GM04503 (cell line): ENCODE measurements at regions not wholly inside any gene's neighbourhood (a gene's known extent, or its start where the extent isn't known, plus 50 kb on each side); places are given as distances from the start of the nearest gene placed in this dataset.

Experiments
- DNase-seq: peaks from one replicate; pipeline ENCODE4 v3.0.0-alpha.2; 2012; ENCODE audit warnings: low read depth

DNA sequence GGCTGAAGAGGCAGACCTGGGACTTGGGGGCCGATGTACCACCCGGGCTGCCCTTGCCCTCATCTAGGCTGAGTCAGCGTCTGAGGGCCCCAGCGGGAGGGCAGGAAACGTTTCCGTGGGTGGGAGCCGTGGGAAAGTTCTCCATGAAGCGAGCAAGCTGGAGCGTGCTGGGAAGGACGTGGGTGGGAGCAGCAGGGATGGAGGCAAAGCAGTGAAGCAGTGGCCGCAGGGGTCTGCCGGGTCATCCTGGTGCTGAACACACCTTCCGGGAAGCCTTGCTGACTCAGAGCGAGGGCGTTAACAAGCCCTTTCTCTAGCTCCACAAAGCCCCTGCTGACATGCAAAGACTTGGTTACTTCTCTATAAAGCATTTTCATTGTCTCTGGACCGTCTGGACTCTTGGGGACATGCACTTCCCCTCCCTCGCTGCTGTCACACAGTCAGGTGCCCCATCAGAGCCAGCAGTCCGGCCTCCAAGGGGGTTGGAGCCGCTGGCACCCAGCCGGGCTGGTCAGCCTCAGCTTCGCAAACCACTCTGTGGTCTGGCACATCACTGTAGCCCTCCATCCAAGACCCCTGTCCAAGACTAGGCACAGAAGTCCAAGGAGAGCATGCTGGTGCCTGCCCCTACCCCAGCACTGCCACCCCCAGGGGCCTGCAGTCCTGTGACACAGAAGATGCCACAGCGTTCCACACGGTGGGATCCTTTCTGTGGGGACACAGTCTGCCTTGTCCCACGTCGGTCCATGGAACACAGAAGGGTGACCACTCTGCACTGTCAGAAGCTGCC lies 115.1 kb upstream of the GPC1 start:
- DNase-seq = no peak

DNA sequence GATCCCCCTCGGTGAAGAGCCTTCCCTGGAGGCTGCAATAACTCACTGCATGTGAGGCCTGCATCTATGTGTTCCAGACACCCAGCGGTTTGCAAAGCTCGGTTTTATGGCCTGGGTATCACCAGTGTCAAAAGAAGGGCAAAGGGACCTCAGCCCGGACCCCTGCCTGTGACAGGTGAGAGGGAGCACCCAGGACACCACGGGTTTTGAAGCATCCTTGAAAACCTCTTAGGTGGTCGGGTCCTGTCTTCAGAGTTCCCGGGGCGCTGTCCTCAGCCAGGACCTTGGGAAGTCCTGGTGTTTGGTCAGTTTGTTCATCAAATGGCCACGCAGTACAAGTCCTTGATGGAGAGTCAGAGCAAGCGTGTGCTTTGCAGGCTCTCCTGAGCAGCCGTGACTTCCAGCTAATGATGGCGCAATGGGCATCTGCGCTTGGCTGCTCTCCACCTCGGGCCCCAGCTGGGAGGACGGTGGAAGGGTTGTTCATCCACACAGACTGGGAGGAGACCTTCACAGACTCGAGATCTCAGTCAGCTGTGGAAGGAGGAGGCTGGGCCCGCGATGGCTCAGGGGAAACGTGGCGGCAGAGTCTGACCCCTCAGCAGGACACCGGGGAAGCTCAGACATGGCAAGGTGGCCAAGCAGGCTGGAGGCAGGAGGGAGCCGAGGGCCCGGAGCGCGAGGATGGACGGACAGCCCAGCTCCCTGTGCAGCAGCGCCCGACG lies 113.1 kb upstream of the GPC1 start:
- DNase-seq = no peak

DNA sequence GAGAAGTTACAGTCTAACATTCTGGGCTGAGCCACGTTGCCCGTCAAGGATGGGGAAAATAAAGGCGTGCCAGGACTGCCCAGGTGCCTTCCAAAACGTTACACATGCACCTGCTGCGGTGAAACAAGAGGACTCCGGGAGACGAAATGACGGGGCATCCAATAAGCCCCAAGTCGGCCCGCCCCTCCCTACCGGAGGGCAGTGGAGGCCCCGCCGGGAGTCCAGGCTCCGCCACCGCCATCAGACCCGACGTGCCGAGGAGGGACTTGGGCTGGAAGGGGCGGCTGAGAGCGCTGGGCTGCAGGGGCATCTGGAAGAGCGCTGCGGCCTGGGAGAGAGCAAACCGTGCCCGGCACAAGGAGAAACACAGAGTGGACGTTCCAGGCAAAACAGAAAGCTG lies 112.5 kb upstream of the GPC1 start:
- no peak for DNase-seq

DNA sequence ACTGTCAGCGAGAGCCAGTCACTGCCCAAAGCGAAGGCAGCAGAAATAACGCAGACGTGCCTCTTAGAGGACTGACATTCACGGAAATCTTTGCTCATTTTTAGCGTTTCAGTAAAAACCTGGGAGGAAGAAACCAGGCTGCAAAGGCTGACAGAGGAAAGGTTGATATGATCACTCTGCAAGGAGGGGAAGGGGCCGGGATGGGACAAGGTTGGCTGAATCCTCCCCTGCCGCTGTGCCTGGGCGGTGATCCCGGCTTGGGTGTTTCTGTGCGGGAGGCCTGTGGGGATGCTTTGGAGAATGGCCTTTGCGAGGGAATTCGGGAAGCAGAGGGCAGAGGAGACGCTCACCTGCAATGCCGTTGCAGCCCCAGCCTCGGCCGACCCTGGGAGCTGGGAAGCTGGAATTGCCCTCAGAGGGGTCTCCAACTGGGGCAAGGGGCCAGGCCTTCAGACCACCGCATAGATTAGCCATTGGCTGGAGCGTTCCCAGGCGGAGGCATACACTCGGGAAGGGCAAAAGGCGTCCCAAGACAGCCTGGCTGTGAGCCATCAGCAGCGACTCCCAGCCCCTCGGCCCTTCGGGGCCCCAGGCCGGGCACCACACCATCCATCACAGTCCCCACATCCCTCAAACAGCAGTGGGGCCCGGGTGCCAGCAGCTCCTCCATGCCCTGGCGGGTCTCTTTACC lies 111.7 kb upstream of the GPC1 start:
- DNase-seq = no peak

DNA sequence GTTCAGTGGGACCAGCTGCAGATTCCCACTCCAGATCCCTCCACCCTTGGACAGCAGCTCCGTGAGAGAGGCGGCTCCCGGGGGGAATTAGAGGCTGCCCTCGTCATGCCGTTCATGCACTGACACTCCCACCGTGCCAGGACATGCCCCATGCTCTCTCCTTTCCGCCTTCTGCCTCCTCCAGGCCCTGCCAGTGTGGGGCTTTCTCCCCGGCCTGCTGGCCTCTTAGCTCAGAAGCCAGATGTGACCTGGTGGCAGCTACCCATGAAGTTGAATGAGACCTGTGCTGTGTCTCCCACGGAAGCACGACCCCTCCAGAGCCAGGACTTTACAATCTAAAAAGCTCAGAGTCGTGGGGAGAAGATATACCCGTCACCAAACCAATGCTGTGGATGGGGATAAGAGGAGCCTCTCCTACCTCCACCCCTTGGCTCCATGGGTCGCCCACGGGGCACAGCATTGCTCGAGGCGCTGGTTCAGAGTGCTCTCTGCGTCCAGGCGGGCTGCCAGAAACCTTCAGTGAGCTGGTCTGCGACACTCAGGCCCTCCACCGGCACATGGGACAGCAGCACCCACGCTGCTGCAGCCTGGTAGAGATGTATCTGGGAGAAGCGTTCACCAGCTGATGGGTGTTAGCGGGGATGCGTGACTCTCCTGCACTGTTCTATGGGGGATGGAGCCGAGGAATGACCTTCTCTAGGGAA lies 111.0 kb upstream of the GPC1 start:
- no peak for DNase-seq

DNA sequence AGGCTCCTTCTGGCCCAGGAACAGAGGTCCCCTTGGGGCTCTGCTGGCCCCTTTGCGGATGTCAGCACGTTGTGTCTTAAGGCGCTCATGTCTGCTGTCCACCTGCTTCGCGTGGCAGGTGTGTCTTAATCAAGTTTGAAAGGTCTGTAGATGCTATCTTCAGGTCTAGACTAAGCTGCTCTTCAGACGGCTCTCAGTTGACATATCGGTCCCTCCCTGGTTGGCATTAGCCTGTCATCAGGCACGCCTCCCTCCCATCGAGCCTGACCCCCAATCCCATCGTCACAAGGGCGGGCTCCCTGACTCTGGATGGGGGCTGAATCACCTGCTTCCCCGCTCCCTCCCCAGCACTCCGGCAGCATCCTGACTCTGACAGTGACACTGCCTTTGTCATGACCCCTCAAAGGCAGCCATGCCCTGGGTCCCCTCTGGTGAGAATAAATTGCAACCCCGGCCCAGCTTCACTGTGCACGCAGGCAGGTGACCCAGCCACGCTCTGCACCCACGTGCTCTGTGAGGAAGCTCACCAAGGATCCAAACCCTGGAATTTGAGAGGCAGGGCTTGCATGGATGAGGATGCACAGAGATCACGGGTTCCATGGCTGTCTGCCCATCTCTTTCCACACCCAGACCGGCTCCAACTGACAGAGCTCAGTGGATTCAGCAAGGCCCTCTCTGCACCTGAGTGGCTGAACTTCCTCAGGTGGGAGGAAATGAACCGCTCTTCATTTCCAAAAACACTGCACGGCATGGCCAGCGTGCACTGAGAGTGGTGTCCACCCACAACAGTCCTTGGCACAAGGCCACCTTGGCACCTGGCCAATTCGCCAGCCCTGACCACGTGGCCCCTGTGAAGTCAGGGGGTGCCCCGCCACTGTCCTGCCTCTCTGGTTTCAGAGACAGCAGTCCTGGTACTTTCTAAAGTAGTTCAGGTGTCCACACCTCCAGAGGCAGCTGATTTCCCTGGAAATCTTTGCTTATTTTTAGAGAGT lies 110.2 kb upstream of the GPC1 start:
- no peak for DNase-seq

DNA sequence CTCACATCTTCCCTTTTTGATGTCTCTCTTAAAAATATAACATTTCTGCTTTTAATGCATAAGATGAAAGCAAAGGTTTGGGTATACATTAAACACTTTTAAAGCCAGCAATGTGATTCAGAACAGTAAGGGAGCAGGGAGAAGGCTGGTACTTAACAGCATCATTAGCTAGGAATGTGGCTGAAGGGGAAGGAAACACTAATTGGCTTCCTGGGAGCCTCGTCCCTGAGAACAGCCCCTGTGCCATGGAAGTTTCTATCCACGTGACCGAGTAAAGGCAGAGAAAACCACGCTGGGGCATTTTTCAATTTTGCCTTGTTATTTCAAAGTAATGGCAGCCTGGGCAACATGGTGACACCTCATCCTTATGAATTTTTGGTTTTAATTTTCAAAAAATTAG lies 109.2 kb upstream of the GPC1 start:
- DNase-seq = no peak

DNA sequence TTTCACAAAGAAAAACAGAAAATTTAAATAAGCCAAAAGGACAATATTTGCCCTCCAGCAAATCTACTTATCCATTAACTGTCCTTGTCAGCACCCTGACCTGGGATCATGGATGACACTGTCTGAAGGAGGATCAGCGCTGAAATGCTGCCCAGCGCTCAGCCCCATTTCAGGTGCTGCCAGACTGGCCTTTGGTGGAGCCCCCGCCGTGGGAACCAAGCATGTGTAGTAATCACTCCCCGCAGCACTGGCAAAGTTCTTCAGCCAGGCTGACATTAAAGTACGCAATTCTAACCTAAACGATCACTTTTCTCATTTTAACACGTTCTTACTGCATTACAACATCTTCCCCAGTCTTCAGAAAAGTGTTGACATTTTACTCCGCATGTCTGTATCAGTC lies 108.6 kb upstream of the GPC1 start:
- no peak for DNase-seq

DNA sequence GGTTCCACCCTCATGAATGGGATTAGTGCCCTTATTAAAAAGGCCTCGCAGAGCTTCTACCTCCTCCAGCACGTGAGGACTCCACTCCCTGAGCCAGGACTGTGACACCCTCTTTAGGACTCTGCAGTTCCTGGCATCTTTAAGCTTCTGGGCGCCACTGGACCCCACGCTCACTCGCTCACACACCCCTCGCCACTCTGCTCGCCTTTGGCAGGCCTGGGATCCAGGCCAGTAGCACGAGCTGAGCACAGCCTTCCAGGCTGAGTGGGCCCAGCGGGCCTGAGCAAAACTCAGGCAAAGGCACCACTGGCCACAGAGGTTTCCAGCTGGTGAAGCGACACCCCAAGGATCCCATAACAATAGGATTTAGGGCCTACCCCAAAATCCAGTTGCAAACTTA lies 107.9 kb upstream of the GPC1 start:
- DNase-seq = no peak

DNA sequence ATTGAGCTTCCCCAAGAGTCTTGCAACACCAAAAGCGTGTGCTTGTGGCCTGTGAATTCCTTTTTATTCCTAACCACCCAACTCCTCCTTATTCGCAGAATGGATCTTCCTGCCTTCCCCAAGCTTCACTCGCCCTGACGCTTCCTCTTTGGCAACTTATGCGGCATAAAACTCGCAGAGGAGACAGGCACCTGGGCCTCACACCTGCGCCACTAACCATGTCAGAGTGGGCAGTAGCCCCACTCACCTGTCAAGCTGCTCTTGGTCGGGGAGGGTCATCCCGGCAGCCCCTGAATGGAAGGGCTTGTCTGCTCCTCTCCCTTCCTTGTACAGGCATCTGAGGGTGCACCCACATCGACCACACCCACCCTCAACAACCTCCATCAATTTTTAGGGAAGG lies 106.9 kb upstream of the GPC1 start:
- no peak for DNase-seq

DNA sequence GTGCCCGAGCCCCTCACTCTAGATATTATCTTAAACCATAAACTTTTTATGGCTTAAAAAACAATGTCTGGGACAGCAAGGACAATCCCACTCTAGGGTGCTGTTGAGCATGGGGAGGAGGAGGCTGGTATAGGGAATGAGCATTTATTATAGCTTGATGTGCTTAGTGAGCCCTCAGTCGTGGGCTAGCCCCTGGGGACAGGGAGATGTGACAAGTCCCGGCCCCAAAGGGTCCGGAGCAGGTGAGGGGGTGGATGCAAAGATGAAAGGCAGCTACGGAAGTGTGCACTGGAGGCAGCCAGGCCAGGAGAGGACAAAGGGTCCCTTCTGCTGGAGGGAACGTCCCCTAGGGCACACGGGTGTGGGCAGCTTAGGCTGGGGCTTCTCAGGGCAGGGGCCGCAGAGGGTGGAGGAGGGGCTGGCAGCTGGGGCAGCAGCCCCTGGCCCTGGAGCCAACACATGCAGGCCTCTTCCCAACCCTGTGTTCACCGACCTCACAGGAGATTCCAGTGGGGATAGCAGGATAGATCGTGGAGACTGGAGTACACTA lies 106.3 kb upstream of the GPC1 start:
- DNase-seq = no peak

DNA sequence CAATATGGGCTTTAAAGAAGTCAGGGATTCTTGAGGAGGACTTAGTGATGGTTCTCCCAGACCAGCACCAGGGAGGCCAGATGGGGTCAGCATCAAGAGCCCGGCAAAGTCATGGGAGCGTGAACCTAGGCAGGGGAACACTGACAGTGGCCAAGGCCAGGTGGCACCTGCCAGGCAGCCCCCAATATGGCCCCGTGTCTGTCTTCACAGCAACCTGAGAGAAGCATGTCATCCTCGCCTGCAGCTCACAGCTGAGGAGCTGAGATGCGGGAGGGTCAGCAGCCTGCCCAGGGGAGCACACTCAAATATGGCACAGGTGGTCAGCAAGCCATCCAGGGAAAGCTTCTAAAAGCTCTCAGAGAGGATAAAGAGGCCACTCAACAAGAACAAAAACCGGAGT lies 105.7 kb upstream of the GPC1 start:
- no peak for DNase-seq

DNA sequence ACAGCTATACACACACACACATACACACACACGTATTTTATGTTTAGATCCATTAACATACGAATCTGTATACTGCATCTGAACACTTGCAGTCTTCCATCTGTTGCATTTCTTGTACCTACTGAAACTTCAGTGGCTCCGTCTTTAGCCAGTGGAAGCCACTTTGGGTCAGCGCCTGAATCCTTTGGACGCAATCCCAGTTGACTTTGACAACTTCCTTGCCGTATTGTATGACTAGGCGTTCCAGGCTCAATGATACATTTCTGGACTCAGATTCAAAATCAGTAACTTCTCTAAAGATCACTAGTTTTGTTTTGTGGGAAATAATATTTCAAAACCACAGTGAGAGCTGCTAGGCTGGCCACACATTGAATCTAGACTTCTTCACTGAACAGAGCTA lies 101.5 kb upstream of the GPC1 start:
- no peak for DNase-seq

DNA sequence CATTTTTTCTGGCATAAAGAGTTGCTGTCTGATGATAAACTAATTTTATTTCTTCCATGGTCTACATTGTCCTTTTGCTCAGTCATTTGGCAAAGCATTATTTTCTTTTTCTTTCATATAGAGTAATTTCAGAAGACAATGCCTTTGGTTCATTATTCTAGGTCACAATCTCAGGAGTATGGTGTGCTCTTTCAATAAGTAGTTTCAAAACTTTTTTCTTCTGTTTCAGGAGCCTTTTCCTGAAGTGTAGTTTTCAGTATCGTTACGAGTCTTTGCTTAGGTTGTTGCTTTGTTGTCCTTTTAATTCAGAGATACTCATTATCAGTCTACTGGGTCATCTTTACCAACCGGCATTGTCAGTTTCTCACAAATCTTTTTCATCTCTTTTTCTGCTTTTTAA lies 100.4 kb upstream of the GPC1 start:
- DNase-seq = no peak

DNA sequence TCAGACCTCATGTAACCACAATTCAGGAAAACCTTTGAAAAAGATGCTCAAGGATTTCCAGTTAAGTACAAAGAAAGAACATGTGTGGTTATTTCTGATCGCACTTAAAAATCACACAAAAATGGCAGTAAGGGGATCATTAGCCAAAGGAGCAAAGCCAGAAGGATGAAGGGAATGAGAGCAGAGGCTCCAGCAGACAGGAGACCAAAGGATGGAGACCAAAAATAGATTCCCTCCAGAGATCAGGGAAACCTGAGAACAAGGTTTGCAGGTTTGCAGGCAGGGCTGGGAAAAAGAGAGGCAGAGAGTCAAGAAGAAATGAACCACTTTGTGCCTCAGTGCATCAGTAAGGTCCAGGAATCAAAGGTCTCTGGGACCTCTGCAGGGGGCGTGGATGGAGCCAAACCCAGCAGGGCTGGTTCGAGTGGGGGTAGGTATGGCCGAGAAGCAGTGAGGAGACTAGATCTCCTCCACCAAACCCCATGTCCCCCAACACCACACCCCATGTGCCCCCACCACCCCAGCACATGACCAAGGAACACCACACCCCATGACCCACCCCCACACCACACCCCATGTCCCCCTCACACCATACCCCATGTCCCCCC lies 98.5 kb upstream of the GPC1 start:
- no peak for DNase-seq

DNA sequence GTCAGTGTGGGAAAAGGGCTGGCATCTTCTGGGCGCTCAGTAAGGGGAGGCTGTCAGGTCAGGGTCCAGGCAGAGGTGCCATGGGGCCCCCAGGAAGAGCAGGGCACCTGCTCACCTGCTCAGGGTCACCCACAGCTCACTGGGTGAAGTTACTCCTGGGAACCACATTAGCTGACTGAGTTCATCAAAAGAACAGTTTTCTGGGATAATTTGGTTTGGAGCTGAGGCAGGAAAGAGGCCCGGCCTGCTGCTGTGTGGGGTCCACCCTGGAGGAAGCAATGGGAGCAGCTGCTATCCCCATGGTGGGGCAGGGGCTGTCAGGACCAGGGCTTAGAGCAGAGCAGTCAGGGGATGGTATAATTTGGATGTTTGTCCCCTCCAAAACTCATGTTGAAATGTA lies 97.2 kb upstream of the GPC1 start:
- no peak for DNase-seq

DNA sequence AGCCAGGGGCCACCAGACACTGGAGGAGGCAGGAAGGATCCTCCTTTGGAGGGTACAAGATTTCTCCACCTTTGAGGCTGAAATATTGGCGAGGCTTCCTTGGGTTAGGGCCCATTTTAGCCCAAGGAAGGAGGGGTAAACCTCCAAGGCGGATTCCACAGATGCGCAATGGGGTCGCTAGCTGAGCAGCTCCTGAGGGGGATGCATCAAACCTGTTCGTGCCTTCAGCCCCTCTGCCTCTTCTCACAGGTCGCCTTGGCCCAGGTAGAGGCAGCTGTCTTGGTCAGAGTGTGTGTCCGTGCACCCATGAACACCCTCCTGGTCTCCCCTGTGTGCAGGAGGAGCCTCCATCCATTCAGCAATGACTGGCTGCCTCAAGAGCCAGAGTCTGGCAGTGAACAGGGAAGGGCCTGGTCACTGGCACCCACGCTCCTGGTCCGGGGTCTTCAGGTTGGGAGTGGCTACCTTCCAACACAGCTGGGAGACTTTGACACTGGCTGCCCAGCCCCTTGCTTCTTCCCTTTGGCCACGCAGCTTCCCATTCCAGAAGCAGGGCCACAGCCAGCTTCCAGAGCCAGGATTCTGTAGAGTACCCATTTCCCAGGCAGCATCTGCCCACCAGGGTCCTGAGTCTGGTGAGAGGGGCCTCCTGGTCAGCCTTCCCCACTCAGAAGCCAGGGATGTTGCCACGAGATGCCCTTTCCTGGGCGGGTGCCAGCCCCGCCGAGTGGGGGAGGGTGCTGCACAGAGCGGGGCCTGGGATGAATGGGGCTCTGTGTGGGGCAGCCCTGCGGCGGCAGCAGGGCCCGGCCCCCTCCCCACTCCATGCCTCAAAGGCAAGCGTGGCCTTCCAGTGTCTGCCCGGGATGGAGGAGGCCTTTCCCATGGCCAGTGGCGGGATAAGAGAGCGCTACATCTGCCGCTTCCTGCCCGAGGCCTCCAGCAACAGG lies 95.8 kb upstream of the GPC1 start:
- DNase-seq = no peak

DNA sequence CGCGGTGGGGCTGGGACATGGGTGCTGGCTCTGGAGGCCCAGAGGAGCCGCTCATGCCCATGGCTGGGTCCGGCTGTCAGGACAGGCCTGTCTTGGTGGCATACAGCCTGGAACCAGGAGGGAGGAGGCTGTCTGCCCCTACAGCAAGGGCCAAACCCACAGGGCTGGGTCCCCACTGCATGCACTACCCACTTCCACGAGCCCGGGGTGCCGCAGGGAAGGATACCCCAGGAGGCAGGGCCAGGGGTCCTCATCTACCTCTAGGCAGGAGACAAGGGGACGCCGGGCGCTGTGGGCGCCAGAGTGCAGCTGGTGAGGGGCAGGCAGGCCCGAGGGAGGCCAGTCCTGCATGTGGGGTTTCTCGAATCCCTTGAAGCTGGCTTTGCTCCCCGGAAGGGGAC lies 95.1 kb upstream of the GPC1 start:
- DNase-seq = no peak

DNA sequence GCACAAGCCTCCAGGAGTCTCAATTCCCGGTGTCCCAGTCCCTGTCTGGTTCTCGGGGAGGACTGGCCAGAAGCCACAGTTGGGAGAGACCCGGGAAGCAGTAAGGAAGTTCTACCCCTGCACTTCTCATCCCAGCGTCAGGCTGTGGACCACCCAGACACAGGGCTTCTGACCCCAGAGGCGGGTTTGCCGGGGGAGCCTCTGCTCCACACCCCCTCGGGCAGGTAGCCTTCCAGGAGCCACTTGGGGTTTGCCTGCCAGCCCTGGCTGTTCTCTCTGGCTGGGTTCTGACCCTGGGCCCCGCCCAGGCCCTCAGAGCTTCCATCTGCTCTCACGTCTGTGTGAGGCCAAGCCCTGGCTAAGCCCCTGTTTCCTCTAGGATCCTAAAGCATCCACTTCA lies 94.4 kb upstream of the GPC1 start:
- no peak for DNase-seq

DNA sequence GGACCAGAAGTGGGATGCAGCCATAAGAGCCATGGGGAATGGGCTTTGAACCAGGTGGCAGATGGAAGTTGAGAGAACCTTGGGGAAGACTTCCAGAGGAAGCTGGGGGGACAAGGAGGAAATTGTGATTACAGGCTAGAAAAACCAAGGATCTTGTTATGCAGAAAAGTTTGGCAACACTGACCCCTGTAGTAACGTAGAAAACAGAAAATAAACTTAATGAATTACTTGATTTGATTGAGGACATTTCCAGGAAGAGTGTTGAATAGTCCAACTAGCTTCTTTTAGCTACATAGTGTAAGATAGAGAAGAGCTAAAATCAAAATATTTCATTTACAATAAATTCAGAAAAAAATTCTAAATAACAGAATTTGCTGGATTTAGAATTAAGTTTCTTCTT lies 91.9 kb upstream of the GPC1 start:
- DNase-seq = no peak
